CD4-positive, alpha-beta T cell treated with Interleukin-4 for 1 hour (primary cell): ENCODE measurements at regions not wholly inside any gene's neighbourhood (a gene's known extent, or its start where the extent isn't known, plus 50 kb on each side); places are given as distances from the start of the nearest gene placed in this dataset.

Source experiments
- DNase-seq, 2 donors: peaks; one replicate each; pipeline ENCODE4 v3.0.0-alpha.2; 2020 to 2022

- no peak for DNase-seq
Observed at GRCh38 chr16:65938083-65938482, 428.4 kb upstream of the CDH5 start.

DNA sequence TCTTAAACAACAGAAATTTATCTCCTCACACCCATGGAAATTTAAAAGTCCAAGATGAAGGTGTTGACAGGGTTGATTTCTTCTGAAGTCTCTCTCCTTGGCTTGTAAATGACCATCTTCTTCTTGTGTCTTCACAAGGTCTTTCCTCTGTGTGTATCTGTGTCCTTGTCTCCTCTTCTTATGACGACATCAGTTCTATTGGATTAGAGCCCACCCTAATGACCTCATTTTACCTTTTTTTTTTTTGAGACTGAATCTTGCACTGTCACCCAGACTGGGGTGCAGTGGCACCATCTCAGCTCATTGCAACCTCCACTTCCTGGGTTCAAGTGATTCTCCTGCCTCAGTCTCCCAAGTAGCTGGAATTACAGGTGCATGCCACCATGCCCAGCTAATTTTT is 429.0 kb upstream of the CDH5 start:
- DNase-seq: no peak

DNA sequence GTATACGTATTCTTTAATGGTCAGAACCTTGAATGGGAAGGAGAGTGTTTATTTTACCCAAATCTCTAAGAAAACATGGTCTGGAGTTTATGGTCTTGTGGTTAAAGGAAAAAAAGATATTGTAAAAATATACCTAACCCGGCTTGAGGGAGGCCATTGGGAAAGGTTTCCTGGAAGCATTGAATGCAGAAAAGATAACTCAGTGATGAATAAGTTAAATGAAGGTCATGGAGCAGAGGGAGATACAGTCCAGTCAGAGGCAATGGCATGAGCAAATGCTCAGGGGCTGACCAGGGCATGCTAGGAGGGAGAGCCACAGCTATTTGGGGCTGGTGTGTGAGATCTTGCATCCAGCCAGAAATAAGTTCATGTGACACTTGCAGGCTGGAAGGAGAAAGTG is 430.4 kb upstream of the CDH5 start:
- no peak for DNase-seq

DNA sequence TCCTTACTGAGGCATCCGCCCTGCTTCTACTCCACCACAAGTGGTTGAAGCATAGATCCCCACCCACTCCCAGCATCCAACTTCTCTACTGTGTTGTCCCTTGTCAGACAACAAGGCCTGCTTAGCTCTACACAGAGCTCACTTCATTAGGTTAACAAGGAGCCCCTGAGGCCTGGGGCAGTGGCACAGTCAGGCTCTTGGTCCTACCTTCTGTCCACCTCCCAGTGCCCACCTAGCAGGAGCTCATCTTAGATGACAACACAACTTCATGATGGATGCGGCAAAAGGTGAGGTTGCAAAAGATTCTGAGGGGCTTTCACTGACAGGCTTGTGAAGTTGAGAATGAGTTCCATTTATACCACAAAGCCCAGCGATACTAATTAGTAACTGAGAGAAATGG is 432.0 kb upstream of the CDH5 start:
- no peak for DNase-seq

GRCh38 chr16:65933703-65934102 is 432.8 kb upstream of the CDH5 start:
- no peak for DNase-seq

DNA sequence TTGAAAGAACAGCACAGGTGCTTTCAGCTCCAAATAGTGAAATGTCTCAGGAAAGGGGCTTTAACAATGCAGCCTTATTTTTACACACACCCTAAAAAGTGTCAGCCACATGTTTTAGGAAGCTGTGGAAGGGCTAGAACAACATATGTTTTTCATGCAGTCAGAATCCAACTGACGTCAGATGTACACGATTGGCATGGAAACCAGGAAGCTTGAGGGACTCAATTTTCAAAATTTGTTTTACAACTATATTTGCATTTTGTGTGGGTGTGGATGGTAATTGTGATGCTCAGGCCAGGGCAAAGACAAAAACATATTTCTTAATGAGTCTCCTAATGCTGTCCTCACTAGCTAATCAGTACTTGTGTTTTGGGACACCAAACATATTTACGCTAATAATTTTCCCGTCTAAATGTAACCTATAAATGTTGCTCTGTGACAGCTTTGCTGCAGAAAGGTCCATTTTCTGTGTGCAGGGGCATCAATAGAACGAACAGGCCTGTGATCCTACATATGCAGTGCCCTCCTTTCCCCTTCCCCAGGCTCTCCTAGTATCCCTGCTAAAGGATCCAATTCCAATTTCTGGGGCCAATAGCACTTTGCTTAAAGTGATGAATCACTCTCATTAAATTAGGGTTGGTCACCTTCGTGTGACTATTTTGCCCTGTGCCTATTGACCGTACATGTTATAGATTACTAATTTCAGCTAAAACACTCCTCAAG is 434.0 kb upstream of the CDH5 start:
- DNase-seq: no peak

GRCh38 chr16:65922923-65923322 is 443.6 kb upstream of the CDH5 start:
- no peak for DNase-seq

DNA sequence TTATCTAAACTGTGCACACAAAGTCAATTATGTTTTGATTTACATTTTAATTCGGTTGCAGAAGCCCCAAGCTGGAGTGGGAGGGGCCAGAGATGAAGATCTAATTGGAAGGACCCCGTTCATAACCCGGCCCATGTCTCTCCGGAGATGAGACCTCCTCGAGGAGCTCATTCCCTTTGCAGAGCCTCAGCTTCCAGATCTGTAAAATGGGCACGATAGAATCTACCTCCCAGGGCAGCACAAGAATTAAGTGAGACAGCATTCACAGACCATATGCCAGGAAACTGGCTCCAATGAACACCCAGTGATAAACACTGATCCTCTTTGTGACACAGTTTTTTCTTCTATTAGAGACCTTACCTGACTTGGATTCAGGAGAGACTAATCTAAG is 446.5 kb upstream of the CDH5 start:
- DNase-seq: no peak

DNA sequence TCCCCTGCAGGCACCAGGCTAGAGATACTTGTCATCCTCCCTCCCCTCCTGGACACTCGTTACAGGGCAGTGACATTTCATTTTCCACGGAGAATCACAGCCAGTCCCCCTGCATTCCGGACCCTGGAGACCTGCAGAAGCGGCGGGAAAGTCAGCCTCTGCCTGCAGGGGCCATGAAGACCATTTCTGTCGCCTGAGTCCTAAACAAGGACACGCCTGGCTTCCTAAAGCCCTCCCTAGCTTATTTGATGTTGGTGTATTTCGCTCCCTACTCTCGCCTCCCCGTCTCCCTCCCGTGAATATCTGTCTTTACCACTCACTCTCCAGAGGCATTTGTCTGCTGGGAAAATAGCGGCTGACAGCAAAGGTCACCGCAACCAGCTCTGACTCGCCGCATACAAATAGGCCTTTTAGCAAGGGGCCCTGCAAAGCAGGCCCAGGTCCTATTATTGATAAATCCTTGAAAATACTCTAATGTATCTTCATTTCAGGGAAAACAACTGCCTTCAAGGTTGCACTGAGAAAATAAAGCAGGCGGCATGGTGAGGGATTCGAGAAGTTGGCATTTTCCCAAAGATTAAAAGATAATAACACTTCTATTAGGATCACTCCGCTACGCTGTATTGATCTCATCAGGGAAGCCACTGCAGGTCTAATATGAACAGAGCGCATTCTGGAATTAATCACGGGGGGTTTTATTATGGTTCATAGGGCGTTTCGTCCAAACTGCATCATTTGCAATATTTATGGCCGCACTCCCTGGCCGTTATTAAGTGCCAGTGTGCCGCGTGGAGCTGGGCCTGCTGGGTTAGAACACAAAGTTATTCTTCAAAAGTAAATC is 447.1 kb upstream of the CDH5 start:
- DNase-seq: no peak

GRCh38 chr16:65917466-65917865 is 449.0 kb upstream of the CDH5 start:
- no peak for DNase-seq

DNA sequence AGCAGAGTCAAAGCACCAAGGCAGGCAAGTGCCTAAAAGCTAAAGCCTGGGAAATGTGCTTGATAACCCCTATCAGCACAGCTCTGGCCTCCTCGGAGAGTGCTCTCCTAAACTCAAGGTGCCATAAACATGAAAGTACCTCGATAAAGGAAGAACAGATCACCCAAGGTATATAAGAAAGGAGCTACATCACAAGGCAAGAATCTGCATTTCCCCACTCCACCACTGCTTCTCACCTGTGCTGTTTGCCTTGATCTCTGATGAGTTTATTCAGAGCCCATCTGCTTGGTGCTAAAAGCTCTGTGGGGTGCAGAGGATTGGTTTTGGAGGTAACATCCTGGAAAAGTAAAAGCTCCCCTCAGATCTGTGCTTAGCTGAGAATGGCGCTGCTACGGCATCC is 449.5 kb upstream of the CDH5 start:
- DNase-seq: no peak

DNA sequence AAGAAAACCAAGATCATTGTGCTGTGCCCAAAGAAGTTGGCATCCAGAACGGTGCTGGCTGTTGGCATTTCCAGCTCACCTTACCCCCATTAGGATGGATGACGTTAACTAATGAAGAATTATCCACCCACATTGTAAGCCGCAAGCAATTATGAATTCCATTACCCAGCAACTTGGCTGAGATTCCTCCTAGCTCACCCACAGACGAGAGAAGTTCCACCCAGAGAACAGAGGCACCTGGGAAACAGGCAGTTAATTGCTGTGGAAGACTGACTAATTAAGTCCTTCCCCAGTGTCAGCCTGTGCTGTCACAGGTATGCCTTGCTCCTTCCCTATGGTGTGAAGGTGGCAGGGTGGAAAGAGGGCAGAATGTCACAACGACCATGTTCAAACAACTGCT is 456.2 kb upstream of the CDH5 start:
- DNase-seq: no peak

DNA sequence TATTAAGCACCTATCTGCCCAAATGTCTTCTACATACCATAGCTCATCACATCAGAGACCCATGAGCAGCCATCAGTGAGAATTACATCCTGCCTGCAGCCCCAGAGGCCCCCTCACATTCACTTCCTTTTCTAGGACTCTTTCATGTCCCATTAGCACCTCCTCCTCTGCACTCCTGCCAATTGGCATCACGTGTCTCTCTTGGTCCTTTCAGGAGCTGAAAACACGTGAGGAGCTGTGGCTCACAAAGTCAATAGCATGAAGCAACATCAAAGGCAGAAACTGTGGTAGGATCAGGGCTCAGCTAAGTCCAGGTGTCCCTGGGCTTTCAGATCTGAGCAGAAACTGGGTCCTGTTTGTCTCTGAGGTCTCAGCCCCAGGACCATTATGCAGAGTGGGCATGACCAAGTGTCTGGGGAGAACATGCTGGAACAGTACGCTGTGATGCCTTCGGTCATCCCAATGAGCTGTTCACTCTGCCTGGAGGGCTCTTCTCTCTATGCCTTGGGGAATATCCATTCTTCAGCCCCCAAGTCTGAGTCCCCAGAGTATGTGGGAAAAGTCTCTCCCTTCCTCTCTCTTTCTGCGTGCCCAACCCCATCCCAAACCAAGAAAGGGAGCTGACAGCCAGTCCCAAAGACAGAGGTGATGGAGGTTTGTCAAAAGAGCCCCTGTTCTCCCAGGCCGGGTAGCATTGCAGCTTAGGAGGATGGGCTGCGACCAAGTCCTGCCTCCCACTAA is 457.0 kb upstream of the CDH5 start:
- no peak for DNase-seq

GRCh38 chr16:65908568-65908967 is 457.9 kb upstream of the CDH5 start:
- no peak for DNase-seq

DNA sequence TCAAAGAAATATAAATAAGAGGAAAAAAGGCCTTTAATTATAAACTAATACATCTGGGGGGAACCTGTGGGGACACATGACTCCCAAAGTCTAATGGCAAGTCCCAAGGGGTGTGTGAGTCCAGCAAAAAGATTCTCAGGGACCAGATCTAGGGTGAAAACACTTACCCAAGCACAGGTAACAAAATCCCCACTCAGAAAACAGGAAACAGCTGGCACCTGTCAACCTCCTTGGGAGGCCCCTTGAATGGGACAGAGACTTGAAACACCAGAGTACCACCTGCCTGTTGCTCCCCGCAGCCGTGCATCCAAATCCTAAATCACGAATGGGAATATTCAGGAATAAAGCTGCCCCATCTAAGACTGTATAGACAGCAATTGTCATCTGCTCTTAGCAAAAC is 461.2 kb upstream of the CDH5 start:
- DNase-seq: no peak

GRCh38 chr16:65896448-65897153 is 469.9 kb upstream of the CDH5 start:
- DNase-seq: no peak

DNA sequence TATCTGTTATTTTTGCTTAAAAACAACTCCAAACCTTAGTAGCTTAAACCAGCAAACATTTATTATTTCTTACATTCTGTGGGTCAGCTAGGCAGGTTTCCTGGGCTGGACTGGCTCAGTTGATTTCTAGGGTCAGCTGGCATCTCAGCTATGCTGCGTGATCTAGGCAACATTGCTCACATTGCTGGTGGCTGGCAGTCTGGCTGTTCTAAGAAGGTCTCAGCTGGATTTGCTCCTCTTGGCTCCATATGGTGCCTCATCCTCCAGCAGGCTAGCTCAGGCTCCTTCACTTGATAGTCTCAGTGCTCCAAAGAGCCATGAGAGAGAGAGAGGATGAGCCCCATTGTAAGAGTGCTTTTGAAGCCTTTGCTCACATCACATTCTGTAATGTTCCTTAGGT is 470.6 kb upstream of the CDH5 start:
- DNase-seq: no peak

- no peak for DNase-seq
Observed at GRCh38 chr16:65895486-65895885, 471.0 kb upstream of the CDH5 start.

GRCh38 chr16:65890203-65890602 is 476.3 kb upstream of the CDH5 start:
- no peak for DNase-seq

- no peak for DNase-seq
Observed at GRCh38 chr16:65889533-65889966, 476.9 kb upstream of the CDH5 start.

GRCh38 chr16:65888201-65888600 is 478.3 kb upstream of the CDH5 start:
- no peak for DNase-seq

DNA sequence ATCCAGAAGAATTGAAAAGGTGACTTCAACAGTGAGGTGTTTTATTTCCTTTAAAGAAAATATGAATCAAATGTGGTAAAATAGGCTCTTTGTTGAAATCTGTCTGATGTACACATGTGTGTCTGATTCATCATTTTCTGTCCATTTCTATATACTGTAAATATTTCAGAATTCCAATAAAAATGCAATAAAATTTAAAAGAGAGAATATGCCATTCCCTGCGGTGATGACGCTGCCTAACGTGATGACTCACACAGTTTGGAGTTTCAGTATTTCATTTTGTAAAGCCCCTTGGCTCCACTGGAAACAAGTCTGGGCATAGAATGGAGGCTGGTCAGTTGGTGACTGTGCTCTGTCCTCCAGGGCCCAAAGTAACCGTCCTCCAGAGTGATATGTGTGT is 482.5 kb upstream of the CDH5 start:
- DNase-seq: no peak

DNA sequence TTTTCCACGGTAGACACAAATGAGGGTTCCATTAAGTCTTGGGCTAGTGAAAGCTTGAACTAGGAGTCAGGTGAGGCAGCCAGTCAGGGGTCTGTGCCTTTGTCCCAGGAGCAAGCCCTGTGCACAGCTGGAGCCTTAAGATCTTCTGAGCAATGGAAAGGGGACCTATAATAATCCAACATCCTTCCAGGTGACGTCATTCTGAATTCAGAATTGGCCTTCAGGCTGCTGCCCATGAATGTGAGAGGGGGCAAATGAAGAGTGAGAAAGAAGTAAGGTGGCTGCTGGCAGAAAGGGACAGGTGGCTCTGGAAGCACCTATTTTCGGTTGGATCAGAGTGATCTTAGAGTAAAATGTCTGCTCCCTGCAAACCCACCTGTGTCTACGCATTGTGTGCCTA is 488.1 kb upstream of the CDH5 start:
- no peak for DNase-seq
